OCI-LY1 (cell line): ENCODE measurements at regions not wholly inside any gene's neighbourhood (a gene's known extent, or its start where the extent isn't known, plus 50 kb on each side); places are given as distances from the start of the nearest gene placed in this dataset.

Experiments used
- H2AFZ ChIP-seq: fragments of 200-600 bp; sonication (generic), shearing (Covaris generic); 2 replicates; pipeline ENCODE4 v1.6.0; 2014; ENCODE audit warnings: antibody characterized with exemption, mild to moderate bottlenecking, low read length
- H3F3A ChIP-seq: fragments of 200-600 bp; sonication (generic), shearing (Covaris generic); 2 replicates; pipeline ENCODE4 v1.6.0; 2014; ENCODE audit warnings: mild to moderate bottlenecking, antibody characterized with exemption, low read length, moderate library complexity; ENCODE audit not compliant: insufficient read depth
- H3K27ac ChIP-seq: fragments of 200-600 bp; sonication (generic); 2 replicates; pipeline ENCODE4 v1.5.1; 2014; ENCODE audit warnings: low read length, mixed run types, mild to moderate bottlenecking, low read depth; ENCODE audit not compliant: poor library complexity, severe bottlenecking
- H3K27me3 ChIP-seq: fragments of 200-600 bp; sonication (generic); 2 replicates; pipeline ENCODE4 v1.6.0; 2014; ENCODE audit warnings: antibody characterized with exemption, mild to moderate bottlenecking, low read length, moderate library complexity; ENCODE audit not compliant: insufficient read depth
- H3K36me3 ChIP-seq: fragments of 200-600 bp; sonication (generic); 2 replicates; pipeline ENCODE4 v1.6.1; 2014; ENCODE audit warnings: mild to moderate bottlenecking, antibody characterized with exemption, low read length, moderate library complexity, mixed read lengths; ENCODE audit not compliant: insufficient read depth
- H3K4me1 ChIP-seq: fragments of 200-600 bp; sonication (generic); 2 replicates; pipeline ENCODE4 v1.5.1; 2014; ENCODE audit warnings: mild to moderate bottlenecking, low read length, moderate library complexity; ENCODE audit not compliant: insufficient read depth, severe bottlenecking
- H3K4me2 ChIP-seq: fragments of 200-600 bp; sonication (generic), shearing (Covaris generic); 2 replicates; pipeline ENCODE4 v1.6.1; 2014; ENCODE audit warnings: low read length
- H3K4me3 ChIP-seq: fragments of 200-600 bp; sonication (generic); 2 replicates; pipeline ENCODE4 v1.5.1; 2014; ENCODE audit warnings: low read length, low read depth, mild to moderate bottlenecking, mixed read lengths; ENCODE audit not compliant: poor library complexity, severe bottlenecking
- H3K79me2 ChIP-seq: fragments of 200-600 bp; shearing (Covaris generic); 2 replicates; pipeline ENCODE4 v1.6.1; 2016; ENCODE audit warnings: mixed run types, low read length, mixed read lengths; ENCODE audit not compliant: insufficient read depth
- H3K9ac ChIP-seq: fragments of 200-600 bp; sonication (generic), shearing (Covaris generic); 2 replicates; pipeline ENCODE4 v1.6.1; 2014; ENCODE audit warnings: mild to moderate bottlenecking, low read length, mixed read lengths
- H3K9me2 ChIP-seq: fragments of 200-600 bp; sonication (generic), shearing (Covaris generic); 2 replicates; pipeline ENCODE4 v1.6.1; 2014; ENCODE audit warnings: low read depth, mild to moderate bottlenecking, low read length, mixed read lengths
- H3K9me3 ChIP-seq: fragments of 200-600 bp; shearing (Covaris generic); 2 replicates; pipeline ENCODE4 v1.6.1; 2014; ENCODE audit warnings: low read length, mixed read lengths
- H4K20me1 ChIP-seq: fragments of 200-600 bp; sonication (generic), shearing (Covaris generic); 2 replicates; pipeline ENCODE4 v1.6.0; 2016; ENCODE audit warnings: mild to moderate bottlenecking, low read length; ENCODE audit not compliant: insufficient read depth
- EZH2 ChIP-seq: fragments of 200-600 bp; sonication (generic), shearing (Covaris generic); IDR thresholded peaks from 2 replicates; pipeline ENCODE4 v1.8.0; 2017; ENCODE audit warnings: borderline replicate concordance, mixed run types, mild to moderate bottlenecking, antibody characterized with exemption, low read length, moderate library complexity, mixed read lengths
- TF ChIP-seq, protein P1 (sequence below): fragments of 200-600 bp; sonication (generic), shearing (Covaris generic); IDR thresholded peaks from 2 replicates; pipeline ENCODE4 v1.5.1; 2017; ENCODE audit warnings: mild to moderate bottlenecking, antibody characterized with exemption, low read length, moderate library complexity, mixed read lengths

DNA sequence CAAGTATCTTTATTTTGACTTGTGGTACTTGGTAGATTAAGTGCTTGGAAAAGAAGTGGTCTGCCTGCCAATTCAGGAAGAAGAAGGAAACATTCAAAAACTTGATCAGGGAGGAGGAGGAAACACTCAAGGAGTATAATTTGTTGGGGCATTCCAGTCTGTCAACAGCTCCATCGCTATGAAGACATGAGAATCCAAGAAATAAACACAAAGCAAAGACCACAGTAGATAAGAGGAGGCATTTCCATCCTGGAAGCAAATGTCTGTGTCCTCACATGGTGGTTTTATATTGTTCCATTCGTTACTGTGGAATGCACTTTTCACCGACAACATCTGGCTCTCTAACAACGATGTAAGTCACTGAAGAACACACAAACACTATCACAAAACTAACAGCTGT, 176.1 kb upstream of the FRMD4B start:
- no peak overlapping the region for H2AFZ ChIP-seq
- H3K79me2 ChIP-seq = no peaks in the 10 kb centered on the region
- TF ChIP-seq, protein P1, sequence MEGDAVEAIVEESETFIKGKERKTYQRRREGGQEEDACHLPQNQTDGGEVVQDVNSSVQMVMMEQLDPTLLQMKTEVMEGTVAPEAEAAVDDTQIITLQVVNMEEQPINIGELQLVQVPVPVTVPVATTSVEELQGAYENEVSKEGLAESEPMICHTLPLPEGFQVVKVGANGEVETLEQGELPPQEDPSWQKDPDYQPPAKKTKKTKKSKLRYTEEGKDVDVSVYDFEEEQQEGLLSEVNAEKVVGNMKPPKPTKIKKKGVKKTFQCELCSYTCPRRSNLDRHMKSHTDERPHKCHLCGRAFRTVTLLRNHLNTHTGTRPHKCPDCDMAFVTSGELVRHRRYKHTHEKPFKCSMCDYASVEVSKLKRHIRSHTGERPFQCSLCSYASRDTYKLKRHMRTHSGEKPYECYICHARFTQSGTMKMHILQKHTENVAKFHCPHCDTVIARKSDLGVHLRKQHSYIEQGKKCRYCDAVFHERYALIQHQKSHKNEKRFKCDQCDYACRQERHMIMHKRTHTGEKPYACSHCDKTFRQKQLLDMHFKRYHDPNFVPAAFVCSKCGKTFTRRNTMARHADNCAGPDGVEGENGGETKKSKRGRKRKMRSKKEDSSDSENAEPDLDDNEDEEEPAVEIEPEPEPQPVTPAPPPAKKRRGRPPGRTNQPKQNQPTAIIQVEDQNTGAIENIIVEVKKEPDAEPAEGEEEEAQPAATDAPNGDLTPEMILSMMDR = no peak
- H3K9me3 ChIP-seq = no peaks in the 10 kb centered on the region
- no peaks in the 10 kb centered on the region for H3K36me3 ChIP-seq
- no peaks in the 10 kb centered on the region for H3K4me1 ChIP-seq
- H3K27me3 ChIP-seq = no peaks in the 10 kb centered on the region
- H3K9ac ChIP-seq = no peak overlapping the region
- no peaks in the 10 kb centered on the region for H3K9me2 ChIP-seq
- H3K4me2 ChIP-seq = no peak overlapping the region
- H4K20me1 ChIP-seq = no peaks in the 10 kb centered on the region
- no peak overlapping the region for H3K27ac ChIP-seq
- H3K4me3 ChIP-seq = no peak overlapping the region
- no peaks in the 10 kb centered on the region for H3F3A ChIP-seq

DNA sequence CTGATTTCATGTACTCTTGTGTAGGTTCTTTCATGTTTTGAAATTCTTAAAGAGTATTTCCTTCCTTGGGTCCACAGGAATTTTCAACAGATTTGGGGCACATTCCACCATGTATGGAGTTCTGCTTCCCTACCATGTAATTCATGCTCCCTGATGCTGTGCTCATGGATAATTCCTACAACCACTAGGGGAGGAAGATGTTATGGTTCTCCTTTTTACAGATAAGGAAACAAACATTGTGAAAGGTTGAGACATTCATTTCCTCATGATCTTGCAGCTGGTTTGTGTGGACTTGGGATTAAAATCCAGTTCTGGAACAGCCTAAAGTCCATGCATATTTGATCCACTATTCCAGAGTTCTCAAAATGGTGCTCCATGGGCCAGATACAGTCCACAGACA, 174.9 kb upstream of the FRMD4B start:
- Histone ChIP-seq H2AFZ (no peak overlapping the region), H3K27me3 (no peaks in the 10 kb centered on the region), H3K79me2 (no peaks in the 10 kb centered on the region), H3K36me3 (no peaks in the 10 kb centered on the region), H3F3A (no peaks in the 10 kb centered on the region), H4K20me1 (no peaks in the 10 kb centered on the region), H3K9me2 (no peaks in the 10 kb centered on the region), H3K27ac (no peak overlapping the region), H3K4me1 (no peaks in the 10 kb centered on the region), H3K4me2 (no peak overlapping the region), H3K9me3 (no peaks in the 10 kb centered on the region), H3K4me3 (no peak overlapping the region), H3K9ac (no peak overlapping the region)
- TF ChIP-seq, protein P1 = no peak
- TF ChIP-seq EZH2 = no peak

DNA sequence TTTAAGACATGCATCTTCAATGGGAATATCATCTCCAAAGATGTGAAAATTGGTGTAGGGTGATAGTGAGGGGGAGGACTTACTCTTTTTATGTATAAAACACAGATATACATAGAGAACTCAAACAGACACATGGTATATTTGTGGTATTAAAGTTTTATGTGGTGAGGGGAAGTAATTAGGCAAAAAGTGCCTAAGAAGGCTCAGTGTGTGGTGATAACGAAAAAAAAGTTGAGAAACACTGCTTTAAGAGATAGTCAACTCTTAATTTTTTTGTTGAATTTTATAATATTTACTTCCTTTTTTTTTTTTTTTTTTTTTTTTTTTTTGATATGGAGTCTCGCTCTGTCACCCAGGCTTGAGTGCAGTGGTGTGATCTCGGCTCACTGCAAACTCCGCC, 174.2 kb upstream of the FRMD4B start:
- Histone ChIP-seq H3K27ac (no peak overlapping the region), H3K9ac (no peak overlapping the region), H4K20me1 (no peaks in the 10 kb centered on the region), H3K27me3 (no peaks in the 10 kb centered on the region), H3K36me3 (no peaks in the 10 kb centered on the region), H3F3A (no peaks in the 10 kb centered on the region), H3K9me3 (no peaks in the 10 kb centered on the region), H3K4me2 (no peak overlapping the region), H3K4me1 (no peaks in the 10 kb centered on the region), H3K79me2 (no peaks in the 10 kb centered on the region), H3K9me2 (no peaks in the 10 kb centered on the region), H3K4me3 (no peak overlapping the region), H2AFZ (no peak overlapping the region)
- TF ChIP-seq EZH2 = no peak
- TF ChIP-seq, protein P1 = no peak
